ENCODE measurements at regions not wholly inside any gene's neighbourhood (a gene's known extent, or its start where the extent isn't known, plus 50 kb on each side); places are given as distances from the start of the nearest gene placed in this dataset.

DNA sequence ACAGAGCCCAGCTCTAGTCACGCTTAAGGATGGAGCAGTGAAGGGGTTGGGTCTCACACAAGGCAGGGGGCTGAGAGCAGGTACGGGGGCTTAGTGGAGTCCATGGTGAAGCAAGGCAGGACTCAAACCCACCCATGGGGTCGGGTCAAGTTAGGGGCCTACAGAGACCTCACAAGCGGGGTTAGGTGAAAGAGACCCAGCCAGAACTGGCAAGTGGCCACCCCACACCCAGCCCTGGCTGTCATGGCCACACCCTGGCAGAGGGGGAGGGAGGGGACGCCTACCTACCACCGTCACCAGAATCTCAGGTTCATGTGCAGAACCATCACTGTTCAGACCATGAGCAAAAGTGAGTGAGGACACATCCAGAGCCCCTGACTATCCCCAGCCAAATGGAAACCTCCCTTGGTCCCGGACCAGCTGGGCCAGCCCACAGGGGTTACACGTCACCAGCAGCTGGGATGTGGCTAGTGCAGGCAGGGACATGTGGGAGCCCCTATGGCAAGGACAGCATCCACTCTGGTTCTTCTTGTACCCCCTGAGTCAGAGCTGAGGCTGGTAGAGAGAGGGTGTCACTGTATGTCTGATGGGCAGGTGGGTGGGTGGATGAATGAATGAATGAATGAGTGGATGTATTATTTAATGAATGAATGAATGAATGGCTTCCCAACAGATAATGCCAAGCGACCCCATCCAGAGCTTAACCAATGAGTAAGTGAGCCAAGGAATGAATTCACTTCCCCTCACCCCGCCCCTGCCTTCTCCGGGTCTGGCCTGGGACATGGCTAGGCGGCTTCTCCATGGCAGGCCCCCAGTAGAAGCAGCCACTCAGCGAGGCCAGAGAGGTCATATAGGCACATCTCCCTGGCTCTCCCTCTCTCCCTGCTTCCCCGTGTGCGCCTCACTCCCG, 681.6 kb downstream of the TBC1D22A start:
- DNase-seq (ENCODE audit: insufficient read length, low spot score) = no peak
- no peak for FAIRE-seq
- no peak for TF ChIP-seq POU2F2 (IDR thresholded peaks at IDR 0.05; ENCODE audit: low read depth, low read length)

DNA sequence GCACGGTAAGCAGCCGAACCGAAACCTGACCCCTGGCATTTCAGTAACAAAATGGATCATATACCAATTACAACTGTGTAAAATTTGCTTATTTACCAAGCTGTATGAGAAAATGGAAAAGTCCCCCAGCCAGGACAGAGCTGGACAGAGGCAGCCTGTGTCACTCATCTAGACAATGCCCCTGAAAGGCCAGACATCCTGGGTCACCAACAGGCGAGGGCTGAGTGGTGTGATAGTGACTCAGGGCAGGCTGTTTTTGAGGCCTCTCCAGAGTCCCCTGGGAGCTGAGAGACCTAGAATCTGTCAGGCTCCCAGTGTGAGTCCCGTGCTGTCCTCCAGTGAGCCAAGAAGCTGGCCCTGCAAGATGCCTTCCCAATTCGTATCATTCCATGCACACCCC, 680.4 kb downstream of the TBC1D22A start:
- FAIRE-seq = no peak
- TF ChIP-seq POU2F2 (IDR thresholded peaks at IDR 0.05; ENCODE audit: low read depth, low read length) (no peak), POLR2A (IDR thresholded peaks at IDR 0.05; ENCODE audit: low read depth, low read length) (no peak), POLR2AphosphoS5 (IDR thresholded peaks at IDR 0.05; ENCODE audit: low read depth, low read length) (no peak), TAF1 (IDR thresholded peaks at IDR 0.05; ENCODE audit: low read depth, low read length) (no peak), PAX5 (IDR thresholded peaks at IDR 0.05; ENCODE audit: insufficient read depth, low read length, severe bottlenecking) (no peak), SPI1 (IDR thresholded peaks at IDR 0.05; ENCODE audit: low read depth, low read length) (no peak)
- DNase-seq (ENCODE audit: insufficient read length, low spot score) = no peak

DNA sequence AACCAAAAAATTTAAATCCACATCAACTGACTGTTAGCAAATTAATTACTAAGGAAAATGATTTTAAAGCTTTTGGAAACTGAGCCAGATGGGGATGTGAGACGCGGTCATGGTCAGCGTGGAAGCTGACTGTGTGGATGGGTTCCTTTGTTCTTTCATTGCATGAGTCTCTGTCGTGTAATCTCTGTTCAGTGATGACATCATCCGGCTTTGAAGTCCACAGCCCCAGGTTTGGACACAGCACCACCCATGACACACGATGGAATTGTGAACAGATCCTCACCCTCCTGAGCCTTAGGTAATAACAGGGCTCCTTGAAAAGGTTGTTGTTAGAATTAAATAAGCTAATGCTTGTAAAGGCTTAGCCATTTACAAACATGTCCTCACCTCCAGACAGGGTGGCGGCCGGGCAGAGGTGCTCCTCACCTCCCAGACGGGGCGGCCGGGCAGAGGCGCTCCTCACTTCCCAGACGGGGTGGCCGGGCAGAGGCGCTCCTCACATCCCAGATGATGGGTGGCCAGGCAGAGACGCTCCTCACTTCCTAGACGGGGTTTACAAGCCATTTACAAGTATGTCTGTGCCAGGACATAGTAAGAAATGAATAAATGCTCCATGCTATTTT, 677.3 kb downstream of the TBC1D22A start:
- DNase-seq (ENCODE audit: insufficient read length, low spot score) (no peak), FAIRE-seq (no peak)
- TF ChIP-seq PAX5 (IDR thresholded peaks at IDR 0.05; ENCODE audit: insufficient read depth, low read length, severe bottlenecking) = no peak
- no peak for TF ChIP-seq SPI1 (IDR thresholded peaks at IDR 0.05; ENCODE audit: low read depth, low read length)
- TF ChIP-seq POLR2AphosphoS5 (IDR thresholded peaks at IDR 0.05; ENCODE audit: low read depth, low read length) = no peak
- TF ChIP-seq POLR2A (IDR thresholded peaks at IDR 0.05; ENCODE audit: low read depth, low read length) = no peak
- TF ChIP-seq POU2F2 (IDR thresholded peaks at IDR 0.05; ENCODE audit: low read depth, low read length) = no peak
- TF ChIP-seq TAF1 (IDR thresholded peaks at IDR 0.05; ENCODE audit: low read depth, low read length) = no peak

DNA sequence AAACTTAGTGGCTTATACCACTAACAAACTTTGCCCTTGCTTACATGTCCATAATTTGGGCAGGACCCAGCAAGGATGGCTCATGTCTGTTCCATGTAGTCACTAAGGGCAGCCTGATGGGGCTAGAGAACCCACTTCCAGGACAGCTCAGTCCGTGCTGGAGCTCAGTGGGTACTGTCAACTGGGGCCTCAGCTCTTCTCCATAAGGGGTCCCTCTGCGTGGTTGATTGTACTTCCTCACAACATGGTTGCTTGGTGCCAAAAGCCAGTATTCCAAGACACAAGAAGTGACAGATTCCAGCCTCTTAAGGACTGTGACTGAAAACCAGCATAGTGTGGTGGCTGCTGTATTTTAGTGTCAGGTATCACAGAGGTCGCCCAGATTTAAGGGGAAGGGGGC, 675.2 kb downstream of the TBC1D22A start:
- DNase-seq (ENCODE audit: insufficient read length, low spot score) (no peak), FAIRE-seq (no peak)
- TF ChIP-seq PAX5 (IDR thresholded peaks at IDR 0.05; ENCODE audit: insufficient read depth, low read length, severe bottlenecking) (no peak), POU2F2 (IDR thresholded peaks at IDR 0.05; ENCODE audit: low read depth, low read length) (no peak), TAF1 (IDR thresholded peaks at IDR 0.05; ENCODE audit: low read depth, low read length) (no peak), POLR2AphosphoS5 (IDR thresholded peaks at IDR 0.05; ENCODE audit: low read depth, low read length) (no peak), SPI1 (IDR thresholded peaks at IDR 0.05; ENCODE audit: low read depth, low read length) (no peak), POLR2A (IDR thresholded peaks at IDR 0.05; ENCODE audit: low read depth, low read length) (no peak)

DNA sequence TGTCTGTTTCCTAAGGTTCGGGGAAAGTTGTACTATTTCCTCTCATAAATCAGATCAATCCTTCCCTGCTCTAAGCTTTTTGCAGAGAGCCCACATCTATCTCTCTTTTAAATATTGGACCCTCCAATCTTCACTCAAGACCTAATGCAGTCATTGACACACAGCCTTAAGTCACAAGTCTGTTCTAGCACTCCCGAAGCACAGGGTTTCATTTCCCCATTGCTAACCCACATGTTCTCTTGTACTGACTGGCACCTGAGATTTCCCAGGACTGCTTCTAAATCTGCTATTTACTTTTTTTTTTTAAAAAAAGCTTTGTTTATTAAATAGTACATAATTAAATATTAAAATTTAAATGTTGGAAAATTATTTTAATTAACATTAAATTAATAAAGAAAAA, 674.7 kb downstream of the TBC1D22A start:
- DNase-seq (ENCODE audit: insufficient read length, low spot score) (no peak), FAIRE-seq (no peak)
- TF ChIP-seq SPI1 (IDR thresholded peaks at IDR 0.05; ENCODE audit: low read depth, low read length) (peak; percentile 84), POLR2A (IDR thresholded peaks at IDR 0.05; ENCODE audit: low read depth, low read length) (no peak)

DNA sequence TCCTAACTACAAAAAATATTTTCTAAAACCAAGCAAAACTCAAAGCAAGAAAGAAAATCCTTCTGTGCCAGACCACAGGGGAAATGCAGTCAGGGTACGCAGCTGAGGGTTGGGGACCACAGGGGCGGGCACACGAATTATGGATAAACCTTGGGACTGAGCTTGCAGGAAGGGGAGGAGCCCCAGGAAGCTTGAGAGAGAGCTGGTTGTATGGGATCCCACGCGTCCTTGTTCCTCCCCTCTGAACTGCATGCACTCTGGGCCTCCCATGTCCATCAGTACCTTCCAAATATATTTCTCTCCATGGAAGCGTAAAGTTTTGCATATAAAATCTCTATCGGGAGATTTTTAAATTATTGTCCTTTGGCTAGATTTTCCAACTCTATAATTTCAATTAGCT, 673.4 kb downstream of the TBC1D22A start:
- no peak for FAIRE-seq

DNA sequence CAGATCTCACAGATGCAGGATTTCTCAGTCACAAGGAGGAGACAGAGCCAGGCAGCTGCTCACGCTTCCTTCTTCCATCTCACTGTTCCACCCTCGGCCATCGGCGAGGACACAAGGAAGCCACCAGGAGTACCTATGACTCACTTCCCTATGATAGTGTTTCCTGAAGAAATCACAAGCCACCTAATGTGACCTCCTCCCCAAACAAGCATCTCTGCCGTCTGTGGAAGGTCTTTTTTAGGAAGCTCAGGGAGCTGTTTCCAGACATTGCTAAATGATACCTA, 672.7 kb downstream of the TBC1D22A start:
- no peak for TF ChIP-seq PAX5 (IDR thresholded peaks at IDR 0.05; ENCODE audit: insufficient read depth, low read length, severe bottlenecking)
- TF ChIP-seq TAF1 (IDR thresholded peaks at IDR 0.05; ENCODE audit: low read depth, low read length) = no peak
- no peak for TF ChIP-seq POLR2A (IDR thresholded peaks at IDR 0.05; ENCODE audit: low read depth, low read length)
- no peak for TF ChIP-seq SPI1 (IDR thresholded peaks at IDR 0.05; ENCODE audit: low read depth, low read length)
- no peak for TF ChIP-seq POU2F2 (IDR thresholded peaks at IDR 0.05; ENCODE audit: low read depth, low read length)
- no peak for TF ChIP-seq POLR2AphosphoS5 (IDR thresholded peaks at IDR 0.05; ENCODE audit: low read depth, low read length)
- DNase-seq (ENCODE audit: insufficient read length, low spot score) (no peak), FAIRE-seq (no peak)

More for the DNA sequence above, 673.4 kb downstream of the TBC1D22A start:
- no peak for DNase-seq (ENCODE audit: insufficient read length, low spot score)
- TF ChIP-seq PAX5 (IDR thresholded peaks at IDR 0.05; ENCODE audit: insufficient read depth, low read length, severe bottlenecking) = no peak

DNA sequence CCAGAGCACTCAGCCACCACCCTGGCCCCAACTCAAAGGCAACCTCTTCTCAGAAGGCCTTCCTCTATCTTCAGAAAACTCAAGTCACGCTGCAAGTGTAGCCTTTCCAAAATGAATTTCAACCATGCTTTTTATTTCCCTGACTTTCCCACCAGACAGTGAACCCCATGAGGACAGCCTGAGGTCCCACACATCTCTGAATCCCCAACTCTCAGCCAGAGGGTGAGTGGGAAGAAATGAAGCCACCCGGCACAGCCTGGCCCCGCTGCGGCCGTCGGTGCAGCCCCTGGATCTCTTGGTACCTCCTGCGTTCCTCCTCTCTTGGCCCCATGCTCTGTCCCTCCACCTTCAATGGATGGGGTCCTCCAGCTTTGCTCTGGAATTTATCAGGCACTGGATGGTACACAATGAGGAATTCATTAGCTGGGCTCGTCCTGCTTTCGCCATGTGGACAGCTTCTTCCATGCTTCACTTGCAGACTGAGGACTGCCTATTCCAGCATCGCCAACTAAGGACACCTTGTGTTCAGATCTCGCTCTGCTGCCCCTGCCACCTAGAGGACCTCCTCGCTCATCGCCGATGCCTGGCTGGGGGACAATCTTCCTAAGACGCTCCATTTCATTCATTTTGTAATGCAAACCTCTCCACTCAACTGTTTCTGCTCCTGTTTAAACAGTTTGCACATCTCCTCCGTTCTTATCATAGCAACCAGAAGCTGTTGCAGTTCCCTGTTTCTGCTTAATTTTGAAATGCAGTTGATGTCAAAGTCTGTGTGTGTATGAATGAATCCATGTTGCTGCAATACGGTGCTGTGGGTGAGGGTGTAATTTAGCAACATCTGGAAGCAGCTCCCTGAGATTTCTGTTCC, 672.1 kb downstream of the TBC1D22A start:
- DNase-seq (ENCODE audit: insufficient read length, low spot score) (no peak), FAIRE-seq (no peak)
- TF ChIP-seq PAX5 (IDR thresholded peaks at IDR 0.05; ENCODE audit: insufficient read depth, low read length, severe bottlenecking) (no peak), POU2F2 (IDR thresholded peaks at IDR 0.05; ENCODE audit: low read depth, low read length) (no peak), TAF1 (IDR thresholded peaks at IDR 0.05; ENCODE audit: low read depth, low read length) (no peak), SPI1 (IDR thresholded peaks at IDR 0.05; ENCODE audit: low read depth, low read length) (no peak), POLR2A (IDR thresholded peaks at IDR 0.05; ENCODE audit: low read depth, low read length) (no peak), POLR2AphosphoS5 (IDR thresholded peaks at IDR 0.05; ENCODE audit: low read depth, low read length) (no peak)

DNA sequence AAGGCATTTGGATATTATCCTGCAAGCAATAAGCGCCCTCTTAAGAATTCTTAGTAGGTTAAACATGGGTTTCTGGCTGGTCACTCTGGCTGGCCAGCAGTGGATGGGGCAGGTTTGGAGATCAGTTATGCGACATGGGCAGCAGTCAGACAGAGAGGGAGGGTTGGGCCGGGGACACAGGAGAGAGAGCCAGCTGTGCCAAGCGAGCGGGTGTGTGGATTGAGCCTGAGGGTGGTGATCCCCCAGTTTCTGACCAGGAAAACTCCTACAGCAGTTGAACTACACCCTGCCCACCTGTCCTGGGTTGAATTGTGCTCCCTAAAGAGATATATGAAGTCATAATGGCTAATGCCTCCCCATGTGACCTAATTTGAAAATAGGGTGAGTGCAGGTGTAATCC, 671.2 kb downstream of the TBC1D22A start:
- no peak for TF ChIP-seq TAF1 (IDR thresholded peaks at IDR 0.05; ENCODE audit: low read depth, low read length)
- TF ChIP-seq POLR2AphosphoS5 (IDR thresholded peaks at IDR 0.05; ENCODE audit: low read depth, low read length) = no peak
- TF ChIP-seq PAX5 (IDR thresholded peaks at IDR 0.05; ENCODE audit: insufficient read depth, low read length, severe bottlenecking) = no peak
- TF ChIP-seq POLR2A (IDR thresholded peaks at IDR 0.05; ENCODE audit: low read depth, low read length) = no peak
- TF ChIP-seq SPI1 (IDR thresholded peaks at IDR 0.05; ENCODE audit: low read depth, low read length) = no peak
- no peak for TF ChIP-seq POU2F2 (IDR thresholded peaks at IDR 0.05; ENCODE audit: low read depth, low read length)
- FAIRE-seq (no peak), DNase-seq (ENCODE audit: insufficient read length, low spot score) (no peak)

Measured in GM12891 (cell line).